Activated T-helper 1 cell treated with anti-CD3 and anti-CD28 coated beads, Interleukin-12 subunit alpha, Interleukin-12 subunit beta, Interleukin-2, Interleukin-4 antibody, amounts not matched to agents 30 ng/mL and 10 ng/mL and 1 ng/mL, durations not matched to agents 14 hours and 24 hours and 36 hours (primary cell): ENCODE measurements at regions not wholly inside any gene's neighbourhood (a gene's known extent, or its start where the extent isn't known, plus 50 kb on each side); places are given as distances from the start of the nearest gene placed in this dataset.
"Not testable (repeated sequence)": the region's sequence is repeated elsewhere in the genome, so short reads cannot be mapped to it uniquely, and the experiment has no call there.

Experiments
- DNase-seq: peaks from one replicate; pipeline ENCODE4 v3.0.0; 2021; ENCODE audit warnings: low spot score
- H3K27ac Mint-ChIP-seq: one replicate; pipeline ENCODE4 v1.8.0; 2021; ENCODE audit warnings: mild to moderate bottlenecking, mixed read lengths
- H3K27me3 Mint-ChIP-seq: one replicate; pipeline ENCODE4 v1.8.0; 2022; ENCODE audit warnings: mild to moderate bottlenecking, moderate library complexity, mixed read lengths; ENCODE audit not compliant: insufficient read depth
- H3K36me3 Mint-ChIP-seq: one replicate; pipeline ENCODE4 v1.8.0; 2021; ENCODE audit warnings: low read depth, mixed read lengths
- H3K4me1 Mint-ChIP-seq: one replicate; pipeline ENCODE4 v1.8.0; 2021; ENCODE audit warnings: low read depth, mixed read lengths
- H3K4me3 Mint-ChIP-seq: one replicate; pipeline ENCODE4 v1.8.0; 2021; ENCODE audit warnings: mild to moderate bottlenecking, moderate library complexity, mixed read lengths
- H3K9me3 Mint-ChIP-seq: one replicate; pipeline ENCODE4 v1.8.0; 2021; ENCODE audit warnings: mixed read lengths
- intact Hi-C: fragments of 100-400 bp; cut with micrococcal nuclease; formaldehyde crosslinking; loops from one replicate; pipeline ENCODE4 v1.15.1; 2024

DNA sequence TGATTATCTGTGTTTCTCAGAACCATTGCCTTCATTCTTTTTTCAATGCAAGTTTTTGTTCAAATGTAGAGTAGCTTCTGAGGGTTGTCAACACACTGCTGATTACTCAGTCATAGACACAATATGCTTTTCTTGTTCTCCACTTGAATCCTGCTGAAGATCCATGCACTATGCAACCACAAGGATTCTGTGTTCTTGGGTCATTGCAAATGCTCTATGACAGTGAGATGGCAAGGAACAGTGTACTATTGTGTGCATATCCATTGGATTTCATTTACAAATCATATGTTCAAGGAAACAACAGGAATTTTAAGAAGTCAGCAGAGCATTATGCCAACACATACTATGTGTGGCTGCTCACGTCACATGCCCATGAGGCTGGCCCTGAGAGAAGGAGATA is 1590.2 kb downstream of the EFNA5 start:
- Mint-ChIP-seq H3K4me3 (no peak overlapping the region), H3K27me3 (no peaks in the 10 kb centered on the region), H3K27ac (no peak overlapping the region), H3K9me3 (no peaks in the 10 kb centered on the region), H3K4me1 (no peaks in the 10 kb centered on the region), H3K36me3 (no peaks in the 10 kb centered on the region)
- intact Hi-C loops, result no loop called here
- DNase-seq, result no peak

DNA sequence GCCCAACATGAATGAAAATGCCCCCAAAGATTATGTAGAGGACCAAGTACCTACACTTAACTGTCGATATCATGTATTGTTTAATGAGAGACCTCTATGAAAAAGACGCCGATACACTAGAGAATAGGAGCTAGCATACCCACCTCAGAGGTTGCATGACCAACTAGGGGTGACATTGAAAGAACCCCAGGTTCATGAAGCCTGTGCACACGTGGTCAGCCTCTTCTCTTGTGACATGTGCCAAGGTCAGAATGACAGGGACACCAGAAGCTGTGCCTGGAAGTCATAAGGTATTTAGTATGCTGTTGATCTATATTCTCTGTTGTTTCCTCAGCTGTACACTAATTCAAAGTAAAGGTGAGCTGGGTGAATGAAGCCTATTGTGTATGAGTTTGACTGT is 1594.1 kb downstream of the EFNA5 start:
- H3K9me3 Mint-ChIP-seq, result no peaks in the 10 kb centered on the region
- H3K4me1 Mint-ChIP-seq, result no peaks in the 10 kb centered on the region
- no peaks in the 10 kb centered on the region for H3K36me3 Mint-ChIP-seq
- DNase-seq, result no peak
- intact Hi-C loops, result no loop called here
- H3K27me3 Mint-ChIP-seq, result no peaks in the 10 kb centered on the region
- H3K4me3 Mint-ChIP-seq, result no peak overlapping the region
- no peak overlapping the region for H3K27ac Mint-ChIP-seq

DNA sequence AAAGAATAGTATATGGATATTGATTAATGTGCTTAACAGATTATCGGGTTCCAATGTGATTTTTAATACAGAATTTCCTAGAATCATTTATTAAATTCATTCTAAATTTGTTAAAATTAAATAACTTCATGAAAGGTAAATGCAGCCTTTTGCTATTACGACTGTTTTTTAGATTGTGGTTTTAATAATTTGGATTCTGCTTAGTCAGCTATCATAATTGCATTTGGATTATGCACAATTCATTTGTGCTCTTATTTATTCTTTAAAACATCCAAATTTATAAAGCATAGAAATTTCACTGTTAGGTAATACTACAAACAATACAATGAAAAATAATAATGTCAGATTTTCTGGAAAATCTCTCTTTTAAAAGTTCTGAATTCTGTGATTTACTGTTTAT is 1598.5 kb downstream of the EFNA5 start:
- Mint-ChIP-seq H3K27me3 (no peaks in the 10 kb centered on the region), H3K27ac (no peak overlapping the region), H3K9me3 (peaks cover 10% of the 10 kb centered on the region), H3K36me3 (no peaks in the 10 kb centered on the region), H3K4me1 (no peaks in the 10 kb centered on the region), H3K4me3 (no peak overlapping the region)
- no peak for DNase-seq
- intact Hi-C loops, result no loop called here

DNA sequence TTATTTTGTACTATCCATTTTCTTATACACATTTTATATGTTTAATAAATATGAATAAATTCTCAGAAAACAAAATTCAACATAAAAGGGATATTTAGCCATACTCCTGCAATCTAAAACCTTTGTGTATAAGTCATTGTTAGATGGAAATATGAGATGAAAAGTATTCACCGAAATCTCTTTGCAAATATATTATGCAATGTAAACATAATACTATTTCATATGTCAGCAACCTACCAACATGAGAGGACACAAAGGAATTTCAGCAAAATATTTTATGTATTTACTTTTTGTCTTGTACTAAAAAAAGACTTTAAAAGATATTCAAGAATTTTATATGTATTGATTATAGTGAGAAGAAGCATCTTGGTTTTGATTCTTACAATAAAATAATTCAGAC is 1623.4 kb downstream of the EFNA5 start:
- no peaks in the 10 kb centered on the region for H3K27me3 Mint-ChIP-seq
- H3K4me3 Mint-ChIP-seq, result no peak overlapping the region
- no peak overlapping the region for H3K27ac Mint-ChIP-seq
- DNase-seq, result no peak
- intact Hi-C loops, result no loop called here
- no peaks in the 10 kb centered on the region for H3K36me3 Mint-ChIP-seq
- no peaks in the 10 kb centered on the region for H3K4me1 Mint-ChIP-seq
- H3K9me3 Mint-ChIP-seq, result peaks cover 4% of the 10 kb centered on the region

DNA sequence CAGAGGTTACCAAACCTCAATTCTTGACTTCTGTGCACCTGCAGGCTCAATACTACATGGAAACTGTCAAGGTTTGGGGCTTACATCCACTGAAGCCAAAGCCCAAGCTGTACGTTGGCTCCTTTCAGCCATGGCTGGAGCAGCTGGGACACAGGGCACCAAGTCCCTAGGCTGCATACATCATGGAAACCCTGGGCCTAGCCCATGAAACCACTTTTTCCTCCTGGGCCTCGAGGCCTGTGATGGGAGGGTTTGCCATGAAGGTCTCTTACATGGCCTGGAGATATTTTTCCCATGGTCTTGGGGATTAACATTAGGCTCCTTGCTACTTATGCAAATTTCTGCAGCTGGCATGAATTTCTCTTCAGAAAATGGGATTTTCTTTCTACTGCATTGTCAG is 1638.7 kb downstream of the EFNA5 start:
- DNase-seq, H3K36me3 Mint-ChIP-seq, H3K27ac Mint-ChIP-seq, H3K27me3 Mint-ChIP-seq, intact Hi-C loops, H3K4me1 Mint-ChIP-seq, H3K4me3 Mint-ChIP-seq: not testable (repeated sequence)
- H3K9me3 Mint-ChIP-seq, result peaks cover 14% of the 10 kb centered on the region

DNA sequence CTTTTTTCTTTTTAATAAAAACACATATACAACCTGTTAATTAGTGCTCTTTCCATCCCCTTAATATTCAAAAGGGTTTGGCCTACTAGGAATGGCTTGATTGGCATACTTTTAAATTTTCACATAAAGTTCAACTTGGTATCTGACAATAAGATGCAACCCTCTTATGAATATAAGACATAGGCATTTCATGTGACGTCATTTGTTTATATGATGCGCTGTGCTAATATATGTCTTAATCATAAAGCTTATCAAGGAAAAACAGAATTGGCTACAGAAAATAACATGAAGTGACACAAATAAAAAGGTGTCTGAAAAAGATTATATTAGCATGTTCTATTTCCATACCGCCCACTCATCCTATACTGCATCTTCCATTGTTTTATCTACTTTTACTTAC is 1642.4 kb downstream of the EFNA5 start:
- intact Hi-C loops, result no loop called here
- DNase-seq, result no peak
- no peak overlapping the region for H3K27ac Mint-ChIP-seq
- H3K27me3 Mint-ChIP-seq, result no peaks in the 10 kb centered on the region
- H3K4me1 Mint-ChIP-seq, result no peaks in the 10 kb centered on the region
- peaks cover 19% of the 10 kb centered on the region for H3K9me3 Mint-ChIP-seq
- no peaks in the 10 kb centered on the region for H3K36me3 Mint-ChIP-seq
- no peak overlapping the region for H3K4me3 Mint-ChIP-seq

DNA sequence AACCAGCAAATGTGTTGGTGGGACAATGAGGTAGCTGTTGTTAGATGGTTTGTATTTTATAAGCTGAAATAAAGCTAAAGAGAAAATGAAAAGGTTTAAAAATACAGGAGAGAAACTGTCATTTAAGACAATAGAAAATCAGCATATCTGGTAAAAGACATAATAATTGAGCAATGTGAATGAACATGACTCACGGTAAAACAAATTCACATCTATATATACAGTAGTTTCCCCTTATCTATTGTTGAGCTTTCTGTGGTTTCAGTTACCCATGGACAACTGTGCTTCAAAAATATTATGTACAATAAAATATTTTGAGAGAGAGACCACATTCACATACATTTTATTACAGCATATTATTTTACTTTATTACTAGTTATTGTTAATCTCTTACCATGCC is 1649.8 kb downstream of the EFNA5 start:
- Mint-ChIP-seq H3K4me1 (no peaks in the 10 kb centered on the region), H3K4me3 (no peak overlapping the region), H3K27ac (no peak overlapping the region), H3K36me3 (no peaks in the 10 kb centered on the region), H3K27me3 (no peaks in the 10 kb centered on the region), H3K9me3 (peaks cover 6% of the 10 kb centered on the region)
- intact Hi-C loops, result no loop called here
- DNase-seq, result no peak

DNA sequence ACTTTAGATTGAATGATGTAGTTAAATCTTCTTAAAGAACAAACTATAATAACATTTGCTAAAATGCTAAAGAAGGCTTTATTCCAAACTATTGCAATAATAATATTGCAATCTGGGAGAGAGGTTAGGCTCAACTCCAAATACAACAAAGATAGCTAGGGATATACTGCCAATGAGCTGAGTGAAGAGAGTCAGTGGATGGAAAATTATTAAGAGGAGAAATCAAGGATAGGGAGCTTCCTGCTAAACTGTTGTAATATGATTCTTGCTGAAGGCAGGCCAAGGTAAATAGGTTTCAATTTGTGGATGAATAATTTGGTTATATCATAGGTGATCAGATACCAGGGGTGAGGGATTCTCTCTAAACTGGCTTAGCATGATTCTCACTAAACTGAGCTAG is 1651.5 kb downstream of the EFNA5 start:
- no peaks in the 10 kb centered on the region for H3K36me3 Mint-ChIP-seq
- no peaks in the 10 kb centered on the region for H3K4me1 Mint-ChIP-seq
- no peaks in the 10 kb centered on the region for H3K9me3 Mint-ChIP-seq
- no peak overlapping the region for H3K4me3 Mint-ChIP-seq
- no peak for DNase-seq
- intact Hi-C loops, result no loop called here
- H3K27ac Mint-ChIP-seq, result no peak overlapping the region
- no peaks in the 10 kb centered on the region for H3K27me3 Mint-ChIP-seq

DNA sequence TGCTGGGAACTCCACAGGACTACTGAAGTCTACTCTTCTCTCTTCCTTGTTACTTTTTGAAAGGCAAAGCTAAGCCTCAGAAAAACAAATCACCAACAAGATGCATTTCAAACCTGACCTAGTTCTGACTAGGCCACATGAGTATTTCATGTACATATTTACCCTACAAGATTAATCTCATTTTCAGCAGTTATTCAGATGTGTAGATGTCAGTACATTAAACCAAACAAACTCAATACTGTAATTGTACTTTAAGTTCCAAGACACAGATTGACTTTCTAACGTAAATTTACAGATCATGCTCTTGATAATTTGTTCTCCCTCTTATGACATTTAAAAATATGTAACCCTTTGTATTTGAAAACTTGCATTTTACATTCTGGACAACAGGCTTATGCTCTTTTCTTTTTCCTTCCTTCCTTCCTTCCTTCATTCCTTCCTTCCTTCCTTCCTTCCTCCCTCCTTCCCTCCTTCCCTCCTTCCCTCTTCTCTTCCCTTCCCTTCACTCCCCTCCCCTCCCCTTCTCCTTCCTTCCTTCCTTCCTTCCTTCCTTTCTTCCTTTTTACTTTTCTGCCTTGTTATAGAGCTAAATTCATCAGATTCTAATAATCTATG is 1653.4 kb downstream of the EFNA5 start:
- DNase-seq, result no peak
- Mint-ChIP-seq H3K4me1 (no peaks in the 10 kb centered on the region), H3K36me3 (no peaks in the 10 kb centered on the region), H3K27me3 (no peaks in the 10 kb centered on the region), H3K4me3 (no peak overlapping the region), H3K9me3 (no peaks in the 10 kb centered on the region), H3K27ac (no peak overlapping the region)
- intact Hi-C loops, result no loop called here

DNA sequence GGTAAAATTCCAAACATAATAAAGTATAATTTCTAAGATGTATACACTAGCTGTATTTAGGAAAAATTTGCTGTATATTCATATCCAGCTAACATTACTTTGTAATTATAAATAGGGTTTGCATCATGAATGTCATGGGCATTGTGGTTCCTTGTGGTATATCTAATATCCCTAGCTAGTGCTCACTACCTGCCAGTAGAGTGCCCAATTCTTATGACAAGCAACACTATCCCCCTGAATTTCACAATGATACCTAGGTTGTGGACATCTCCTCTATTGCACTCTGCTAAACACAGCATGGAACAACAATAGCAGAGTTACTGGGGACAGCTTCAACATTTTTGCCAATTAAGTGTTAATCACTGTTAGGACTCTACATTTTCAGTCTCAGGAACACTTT is 1656.5 kb downstream of the EFNA5 start:
- Mint-ChIP-seq H3K27ac (no peak overlapping the region), H3K4me3 (no peak overlapping the region), H3K36me3 (no peaks in the 10 kb centered on the region), H3K4me1 (no peaks in the 10 kb centered on the region), H3K27me3 (no peaks in the 10 kb centered on the region), H3K9me3 (no peaks in the 10 kb centered on the region)
- intact Hi-C loops, result no loop called here
- DNase-seq, result no peak

DNA sequence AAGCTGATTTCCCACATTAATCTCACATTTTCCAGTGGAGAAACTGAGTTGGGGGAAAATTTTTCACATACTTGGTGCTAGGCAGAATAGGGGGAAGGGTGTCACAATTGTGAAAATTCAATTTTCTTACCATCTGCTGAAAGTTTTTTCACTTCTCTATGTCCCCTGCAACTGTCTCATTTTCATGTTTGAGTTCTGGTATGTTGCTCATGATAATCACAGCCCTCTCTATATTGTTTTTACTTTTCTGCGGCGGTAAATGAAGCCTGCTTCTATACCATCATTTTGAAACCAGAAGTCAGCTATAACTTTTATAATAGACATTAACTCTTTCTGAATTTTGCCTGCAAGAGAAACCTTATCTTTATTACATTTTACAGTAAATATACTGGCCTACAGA is 1664.5 kb downstream of the EFNA5 start:
- intact Hi-C loops, result no loop called here
- H3K4me3 Mint-ChIP-seq, result no peak overlapping the region
- no peaks in the 10 kb centered on the region for H3K4me1 Mint-ChIP-seq
- no peaks in the 10 kb centered on the region for H3K36me3 Mint-ChIP-seq
- no peak overlapping the region for H3K27ac Mint-ChIP-seq
- no peak for DNase-seq
- H3K9me3 Mint-ChIP-seq, result peaks cover 3% of the 10 kb centered on the region
- H3K27me3 Mint-ChIP-seq, result no peaks in the 10 kb centered on the region

DNA sequence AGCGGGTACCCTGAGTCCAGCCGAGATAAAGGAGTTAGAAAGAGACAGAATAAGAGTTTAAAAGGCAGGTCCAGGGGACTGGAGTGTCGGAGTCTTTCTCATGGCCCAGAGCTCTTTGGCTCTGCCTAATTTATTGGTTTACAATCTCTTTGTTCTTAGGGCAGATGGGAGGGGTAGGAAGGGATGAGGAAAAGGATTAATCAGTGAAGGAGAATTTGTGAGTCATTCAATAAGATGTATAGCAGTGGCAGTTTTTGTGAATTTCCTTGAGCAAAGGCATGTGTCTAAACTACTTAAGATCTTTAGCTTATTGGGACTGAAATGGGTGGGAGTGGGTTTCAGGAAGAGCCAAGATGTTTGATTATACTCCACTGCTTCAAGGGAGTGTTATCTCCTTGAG is 1671.7 kb downstream of the EFNA5 start:
- H3K36me3 Mint-ChIP-seq, H3K4me3 Mint-ChIP-seq, H3K27ac Mint-ChIP-seq, H3K27me3 Mint-ChIP-seq, DNase-seq, intact Hi-C loops, H3K4me1 Mint-ChIP-seq: not testable (repeated sequence)
- peaks cover 11% of the 10 kb centered on the region for H3K9me3 Mint-ChIP-seq

DNA sequence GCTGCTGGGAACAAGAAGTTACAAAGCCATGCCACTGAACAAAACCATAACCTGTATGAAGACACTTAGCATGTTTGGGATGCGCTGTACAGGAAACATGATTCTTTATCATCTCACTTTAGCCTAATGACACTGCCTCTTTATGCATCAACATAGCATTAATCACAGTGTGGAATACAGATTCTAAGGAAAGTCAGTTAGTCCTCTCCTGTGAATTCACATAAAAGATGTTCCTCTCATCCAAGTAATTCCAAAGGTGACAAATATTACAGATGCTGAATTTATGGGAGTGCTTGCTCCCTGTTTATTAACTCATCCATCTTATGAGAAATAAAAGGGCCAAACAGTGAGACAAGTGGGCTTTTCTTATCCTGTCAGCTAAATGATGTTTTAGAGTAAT is 1677.7 kb downstream of the EFNA5 start:
- H3K4me3 Mint-ChIP-seq, result no peak overlapping the region
- no peaks in the 10 kb centered on the region for H3K36me3 Mint-ChIP-seq
- no peak overlapping the region for H3K27ac Mint-ChIP-seq
- intact Hi-C loops, result no loop called here
- H3K4me1 Mint-ChIP-seq, result no peaks in the 10 kb centered on the region
- no peaks in the 10 kb centered on the region for H3K27me3 Mint-ChIP-seq
- peaks cover 4% of the 10 kb centered on the region for H3K9me3 Mint-ChIP-seq
- no peak for DNase-seq

DNA sequence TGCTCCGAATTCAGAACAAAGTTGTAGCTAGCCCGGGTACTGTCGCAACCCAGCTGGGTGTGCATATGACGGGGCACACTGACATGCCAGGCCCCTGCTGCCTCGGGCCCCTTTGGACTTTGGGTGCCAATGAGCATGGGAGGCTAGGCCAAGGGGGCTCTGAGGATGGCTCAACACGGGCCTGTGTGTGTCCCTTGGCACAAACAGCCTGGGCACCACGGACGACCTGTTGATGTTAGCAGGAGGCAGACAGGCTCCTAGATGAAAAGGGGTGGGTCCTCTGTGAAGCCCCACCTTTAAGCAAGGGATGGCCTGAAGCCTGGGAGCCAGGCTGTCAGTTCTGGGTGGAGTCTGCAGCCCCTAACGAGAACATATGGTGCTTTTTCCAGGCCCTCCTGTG is 1688.2 kb downstream of the EFNA5 start:
- intact Hi-C loops, result no loop called here

More for the DNA sequence above, 1688.2 kb downstream of the EFNA5 start:
- Mint-ChIP-seq H3K27me3 (no peaks in the 10 kb centered on the region), H3K27ac (no peak overlapping the region), H3K4me3 (no peak overlapping the region), H3K9me3 (peaks cover 4% of the 10 kb centered on the region), H3K36me3 (no peaks in the 10 kb centered on the region), H3K4me1 (no peaks in the 10 kb centered on the region)
- DNase-seq, result no peak
